HCT116 (cell line): ENCODE measurements at regions not wholly inside any gene's neighbourhood (a gene's known extent, or its start where the extent isn't known, plus 50 kb on each side); places are given as distances from the start of the nearest gene placed in this dataset.

ENCODE experiments used
- ATAC-seq: fragments of 200-7000 bp; cut with Tn5 transposase; 2 replicates; pipeline ENCODE4 v1.9.1; 2020; ENCODE audit warnings: mild to moderate bottlenecking, moderate library complexity
- BruUV-seq: library from RNA; stranded (reverse); fragments of 400-500 nt; replicated peaks from 2 replicates; lab custom pipeline; 2021; lab: Mats Ljungman, UMichigan
- CTCF ChIA-PET: fragments of 300-600 bp; sonication (Branson Sonifier 250); formaldehyde crosslinking; loops from one replicate; lab custom pipeline; 2021; ENCODE audit warnings: antibody characterized with exemption; lab: Charles Lee
- POLR2A ChIA-PET: fragments of 300-600, 350-600 bp; sonication (Branson Sonifier 250); formaldehyde crosslinking; loops from one replicate; lab custom pipeline; 2021; ENCODE audit warnings: antibody characterized with exemption; lab: Charles Lee
- RAD21 ChIA-PET, 2 experiments: fragments of 300-600 bp; sonication (Branson Sonifier 250); formaldehyde crosslinking; loops; one replicate each; lab custom pipeline; 2023; ENCODE audit warnings: low total read pairs in 2 of 2; ENCODE audit not compliant: uncharacterized antibody in 2 of 2, unreplicated experiment in 2 of 2, low non-redundant PET in 1 of 2; lab: Charles Lee
- DNase-seq: peaks from one replicate; pipeline ENCODE4 v3.0.0-alpha.2; 2010; ENCODE audit warnings: low read depth, low spot score
- H2AFZ ChIP-seq: fragments of 200-600 bp; shearing (Covaris generic), sonication (generic); 2 replicates; pipeline ENCODE4 v1.6.1; 2017; ENCODE audit warnings: low read depth, mixed run types, mixed read lengths, antibody characterized with exemption, low read length; ENCODE audit not compliant: poor library complexity, severe bottlenecking
- H3K27ac ChIP-seq: 2 replicates; pipeline ENCODE4 v1.5.1; 2012; ENCODE audit warnings: low read depth, low read length
- H3K27me3 ChIP-seq: fragments of 200-600 bp; sonication (generic); 2 replicates; pipeline ENCODE4 v1.6.1; 2016; ENCODE audit warnings: mixed run types, low read length, mixed read lengths; ENCODE audit not compliant: insufficient read depth
- H3K36me3 ChIP-seq, 2 experiments: fragments of 200-500 bp in 1 of 2; fragments of 200-600 bp in 1 of 2; sonication (Bioruptor generic) in 1 of 2; sonication (generic) in 1 of 2; 2 replicates each; pipeline versions ENCODE4 v1.5.1 to v1.6.1; 2014 to 2016; ENCODE audit warnings: low read length in 2 of 2, inconsistent platforms in 1 of 2, mixed read lengths in 1 of 2, mixed run types in 1 of 2; ENCODE audit not compliant: insufficient read depth in 2 of 2, control insufficient read depth in 1 of 2
- H3K4me1 ChIP-seq, 2 experiments: fragments of 200-600 bp in 1 of 2; sonication (generic) in 1 of 2; 2 replicates each; pipeline versions ENCODE4 v1.5.1 to v1.6.1; 2012 to 2017; ENCODE audit warnings: low read length in 2 of 2, inconsistent platforms in 1 of 2, mild to moderate bottlenecking in 1 of 2, mixed read lengths in 1 of 2, mixed run types in 1 of 2, moderate library complexity in 1 of 2; ENCODE audit not compliant: insufficient read depth in 2 of 2, control insufficient read depth in 1 of 2
- H3K4me2 ChIP-seq: fragments of 200-600 bp; sonication (generic); 2 replicates; pipeline ENCODE4 v1.6.1; 2017; ENCODE audit warnings: mixed run types, low read length, mixed read lengths
- H3K4me3 ChIP-seq, 2 experiments: fragments of 200-600 bp in 1 of 2; sonication (generic) in 1 of 2; replicated peaks in 1 of 2; 2 replicates each; pipeline ENCODE4 v1.5.1; 2011 to 2016; ENCODE audit warnings: low read length in 2 of 2, control low read depth in 1 of 2, low read depth in 1 of 2, mild to moderate bottlenecking in 1 of 2, mixed read lengths in 1 of 2, mixed run types in 1 of 2
- H3K79me2 ChIP-seq: fragments of 200-600 bp; sonication (generic); 2 replicates; pipeline ENCODE4 v1.6.1; 2017; ENCODE audit warnings: mild to moderate bottlenecking, mixed run types, low read length, moderate library complexity, mixed read lengths; ENCODE audit not compliant: insufficient read depth
- H3K9ac ChIP-seq: fragments of 200-600 bp; sonication (generic); 2 replicates; pipeline ENCODE4 v1.6.1; 2016; ENCODE audit warnings: low read length, mixed read lengths
- H3K9me2 ChIP-seq: fragments of 200-600 bp; sonication (generic), shearing (Covaris generic); 2 replicates; pipeline ENCODE4 v1.6.1; 2017; ENCODE audit warnings: mixed run types, mild to moderate bottlenecking, moderate library complexity; ENCODE audit not compliant: insufficient read depth
- H3K9me3 ChIP-seq, 2 experiments: fragments of 200-500 bp in 1 of 2; fragments of 200-600 bp in 1 of 2; sonication (Bioruptor generic) in 1 of 2; sonication (generic) in 1 of 2; 2 replicates each; pipeline ENCODE4 v1.6.1; 2014 to 2017; ENCODE audit warnings: low read length in 2 of 2, mixed read lengths in 2 of 2, inconsistent platforms in 1 of 2, low read depth in 1 of 2, mild to moderate bottlenecking in 1 of 2, mixed run types in 1 of 2, moderate library complexity in 1 of 2; ENCODE audit not compliant: control insufficient read depth in 1 of 2, insufficient read depth in 1 of 2
- H4K20me1 ChIP-seq: fragments of 200-600 bp; sonication (generic), shearing (Covaris generic); 2 replicates; pipeline ENCODE4 v1.6.1; 2017; ENCODE audit warnings: mixed run types, mild to moderate bottlenecking, moderate library complexity; ENCODE audit not compliant: insufficient read depth
- ELF1 ChIP-seq: IDR thresholded peaks from 2 replicates; pipeline ENCODE4 v1.6.1; 2012; ENCODE audit warnings: low read depth, borderline replicate concordance
- RAD21 ChIP-seq: IDR thresholded peaks from 2 replicates; pipeline ENCODE4 v1.6.1; 2012; ENCODE audit warnings: low read depth, mild to moderate bottlenecking
- SP1 ChIP-seq: IDR thresholded peaks from 2 replicates; pipeline ENCODE4 v1.6.1; 2012; ENCODE audit warnings: low read depth
- SRF ChIP-seq: IDR thresholded peaks from 2 replicates; pipeline ENCODE4 v1.6.1; 2012; ENCODE audit warnings: low read depth
- TCF7L2 ChIP-seq: IDR thresholded peaks from 2 replicates; pipeline ENCODE4 v1.7.0; 2011; ENCODE audit warnings: borderline replicate concordance, inconsistent platforms; ENCODE audit not compliant: insufficient read depth, insufficient read length; ENCODE audit errors: extremely low read depth
- intact Hi-C: fragments of 100-400 bp; cut with micrococcal nuclease; formaldehyde crosslinking; loops from 2 replicates; pipeline ENCODE4 v1.10.0; 2022
- TF ChIP-seq, protein P1 (sequence below): IDR thresholded peaks from 2 replicates; pipeline ENCODE4 v1.6.1; 2011; ENCODE audit warnings: mild to moderate bottlenecking, low read length, moderate library complexity; ENCODE audit not compliant: insufficient replicate concordance; ENCODE audit errors: extremely low read depth
- TF ChIP-seq, protein P2 (sequence below): IDR thresholded peaks from 2 replicates; pipeline ENCODE4 v1.6.1; 2012

DNA sequence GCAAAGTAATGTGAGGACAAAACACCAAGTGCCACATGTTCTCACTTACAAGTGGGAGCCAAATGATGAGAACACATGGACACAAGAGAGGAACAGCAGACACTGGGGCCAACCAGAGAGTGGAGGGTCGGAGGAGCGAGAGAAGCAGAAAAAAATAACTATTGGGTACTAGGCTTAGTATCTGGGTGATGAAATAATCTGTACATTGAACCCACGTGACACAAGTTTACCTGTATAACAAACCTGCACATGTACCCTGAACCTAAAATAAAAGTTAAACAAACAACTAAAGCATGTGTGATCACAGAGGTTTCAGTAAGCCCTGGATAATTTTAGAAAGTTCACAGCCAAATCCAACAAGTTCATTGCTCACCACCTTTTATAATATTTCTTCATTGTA lies 160.1 kb downstream of the TENT4A start (continued):
- no peak for TF ChIP-seq TCF7L2

DNA sequence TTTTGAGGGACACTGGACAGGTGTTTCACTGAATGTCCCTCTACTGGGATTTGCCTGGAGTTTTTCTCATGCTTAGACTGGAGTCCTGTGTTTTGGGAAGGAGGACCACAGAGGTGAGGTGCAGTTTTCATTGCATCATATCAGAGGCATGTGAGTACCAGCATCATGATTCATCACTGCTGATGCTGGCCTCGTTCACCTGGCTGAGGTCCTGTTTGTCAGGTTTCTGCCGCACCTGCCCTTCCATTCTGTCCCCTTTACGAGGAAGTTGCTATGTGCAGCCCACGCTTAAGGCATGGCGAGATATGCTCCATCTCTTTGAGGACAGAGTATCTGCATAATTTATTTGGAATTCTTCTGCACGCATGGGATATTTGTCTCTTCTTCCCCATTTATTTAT lies 162.1 kb downstream of the TENT4A start:
- Histone ChIP-seq H3K9ac (no peak overlapping the region), H4K20me1 (no peaks in the 10 kb centered on the region), H3K9me3 (no peaks in the 10 kb centered on the region), H2AFZ (no peak overlapping the region), H3K4me2 (no peak overlapping the region), H3K36me3 (no peaks in the 10 kb centered on the region), H3K27ac (no peak overlapping the region), H3K4me3 (no peak overlapping the region), H3K4me1 (no peaks in the 10 kb centered on the region), H3K79me2 (no peaks in the 10 kb centered on the region), H3K9me2 (no peaks in the 10 kb centered on the region), H3K27me3 (no peaks in the 10 kb centered on the region)
- RAD21 ChIA-PET, result interaction anchor here in 1 of 2 experiments (0.7 kb wide), 1 partner anchor 12 kb away, joined by 6 read pairs; no protein-coding TSS in a partner anchor
- BruUV-seq, result no TSS peak
- CTCF ChIA-PET, result no interaction called here
- intact Hi-C loops, result no loop called here
- ATAC-seq (no peak), DNase-seq (no peak)
- POLR2A ChIA-PET, result no interaction called here
- TF ChIP-seq, protein P1, sequence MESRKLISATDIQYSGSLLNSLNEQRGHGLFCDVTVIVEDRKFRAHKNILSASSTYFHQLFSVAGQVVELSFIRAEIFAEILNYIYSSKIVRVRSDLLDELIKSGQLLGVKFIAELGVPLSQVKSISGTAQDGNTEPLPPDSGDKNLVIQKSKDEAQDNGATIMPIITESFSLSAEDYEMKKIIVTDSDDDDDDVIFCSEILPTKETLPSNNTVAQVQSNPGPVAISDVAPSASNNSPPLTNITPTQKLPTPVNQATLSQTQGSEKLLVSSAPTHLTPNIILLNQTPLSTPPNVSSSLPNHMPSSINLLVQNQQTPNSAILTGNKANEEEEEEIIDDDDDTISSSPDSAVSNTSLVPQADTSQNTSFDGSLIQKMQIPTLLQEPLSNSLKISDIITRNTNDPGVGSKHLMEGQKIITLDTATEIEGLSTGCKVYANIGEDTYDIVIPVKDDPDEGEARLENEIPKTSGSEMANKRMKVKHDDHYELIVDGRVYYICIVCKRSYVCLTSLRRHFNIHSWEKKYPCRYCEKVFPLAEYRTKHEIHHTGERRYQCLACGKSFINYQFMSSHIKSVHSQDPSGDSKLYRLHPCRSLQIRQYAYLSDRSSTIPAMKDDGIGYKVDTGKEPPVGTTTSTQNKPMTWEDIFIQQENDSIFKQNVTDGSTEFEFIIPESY, result no peak
- TF ChIP-seq SP1, result no peak
- no peak for TF ChIP-seq SRF
- TF ChIP-seq, protein P2, sequence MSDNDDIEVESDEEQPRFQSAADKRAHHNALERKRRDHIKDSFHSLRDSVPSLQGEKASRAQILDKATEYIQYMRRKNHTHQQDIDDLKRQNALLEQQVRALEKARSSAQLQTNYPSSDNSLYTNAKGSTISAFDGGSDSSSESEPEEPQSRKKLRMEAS, result no peak
- TF ChIP-seq ELF1, result no peak
- TF ChIP-seq RAD21, result no peak
